ENCODE measurements at regions not wholly inside any gene's neighbourhood (a gene's known extent, or its start where the extent isn't known, plus 50 kb on each side); places are given as distances from the start of the nearest gene placed in this dataset.
"Not testable (repeated sequence)": the region's sequence is repeated elsewhere in the genome, so short reads cannot be mapped to it uniquely, and the experiment has no call there.

DNA sequence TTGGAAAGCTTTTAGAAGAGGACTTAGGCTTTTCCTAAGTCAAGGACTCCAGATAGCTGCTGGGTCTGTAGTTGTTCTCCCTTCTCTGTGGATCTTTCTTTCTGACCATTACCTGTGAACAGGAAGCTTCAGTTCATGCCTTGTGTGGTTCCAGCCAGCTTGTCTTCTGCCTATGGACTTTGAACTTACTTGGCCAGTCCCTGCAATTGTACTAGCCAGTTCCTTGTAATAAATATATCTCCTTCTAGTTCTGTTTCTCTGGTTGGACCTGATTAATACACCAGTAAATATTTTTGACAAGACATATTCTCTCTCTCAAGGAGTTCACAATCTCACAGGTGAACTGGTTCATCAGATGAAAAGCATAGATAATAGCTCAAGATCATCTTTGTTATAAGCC, 341.3 kb upstream of the DPPA4 start:
- no peak for DNase-seq

DNA sequence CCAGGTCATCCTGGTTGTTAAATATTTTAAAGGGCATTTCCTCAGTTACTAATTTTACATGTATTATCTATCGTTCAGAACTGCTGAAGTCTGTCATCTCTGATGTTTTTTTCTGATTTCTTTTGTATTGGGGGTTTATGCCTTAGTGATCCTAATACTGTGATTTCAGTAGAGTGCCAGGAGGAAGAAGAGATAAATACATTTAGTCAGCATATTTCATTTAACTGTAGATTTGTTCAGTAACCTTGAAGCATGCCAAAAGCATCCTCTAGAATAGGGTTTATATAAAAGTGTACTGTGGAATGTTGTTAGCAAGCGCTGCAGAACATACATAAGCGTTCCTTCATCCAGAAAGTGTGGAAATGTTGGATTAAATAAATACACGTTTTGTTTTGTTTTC, 342.3 kb upstream of the DPPA4 start:
- no peak for DNase-seq

DNA sequence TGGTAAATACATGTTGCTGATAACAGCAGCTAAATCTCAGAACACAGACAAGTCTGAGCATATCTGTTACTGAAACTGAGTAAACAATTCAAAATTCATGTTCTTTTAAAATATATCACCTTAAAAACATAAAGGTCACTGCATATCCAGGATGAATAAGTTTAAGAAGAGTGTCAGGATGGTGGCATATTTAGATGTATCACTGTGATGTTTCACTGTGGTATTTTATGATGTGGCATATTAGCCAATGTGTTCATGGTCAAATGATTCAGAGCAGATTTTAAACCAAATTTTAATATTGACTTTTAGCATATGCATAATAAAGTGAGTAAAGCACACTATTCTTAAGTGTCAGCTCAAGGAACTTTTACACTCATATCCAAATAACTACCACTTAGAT, 346.4 kb upstream of the DPPA4 start:
- DNase-seq: no peak

DNA sequence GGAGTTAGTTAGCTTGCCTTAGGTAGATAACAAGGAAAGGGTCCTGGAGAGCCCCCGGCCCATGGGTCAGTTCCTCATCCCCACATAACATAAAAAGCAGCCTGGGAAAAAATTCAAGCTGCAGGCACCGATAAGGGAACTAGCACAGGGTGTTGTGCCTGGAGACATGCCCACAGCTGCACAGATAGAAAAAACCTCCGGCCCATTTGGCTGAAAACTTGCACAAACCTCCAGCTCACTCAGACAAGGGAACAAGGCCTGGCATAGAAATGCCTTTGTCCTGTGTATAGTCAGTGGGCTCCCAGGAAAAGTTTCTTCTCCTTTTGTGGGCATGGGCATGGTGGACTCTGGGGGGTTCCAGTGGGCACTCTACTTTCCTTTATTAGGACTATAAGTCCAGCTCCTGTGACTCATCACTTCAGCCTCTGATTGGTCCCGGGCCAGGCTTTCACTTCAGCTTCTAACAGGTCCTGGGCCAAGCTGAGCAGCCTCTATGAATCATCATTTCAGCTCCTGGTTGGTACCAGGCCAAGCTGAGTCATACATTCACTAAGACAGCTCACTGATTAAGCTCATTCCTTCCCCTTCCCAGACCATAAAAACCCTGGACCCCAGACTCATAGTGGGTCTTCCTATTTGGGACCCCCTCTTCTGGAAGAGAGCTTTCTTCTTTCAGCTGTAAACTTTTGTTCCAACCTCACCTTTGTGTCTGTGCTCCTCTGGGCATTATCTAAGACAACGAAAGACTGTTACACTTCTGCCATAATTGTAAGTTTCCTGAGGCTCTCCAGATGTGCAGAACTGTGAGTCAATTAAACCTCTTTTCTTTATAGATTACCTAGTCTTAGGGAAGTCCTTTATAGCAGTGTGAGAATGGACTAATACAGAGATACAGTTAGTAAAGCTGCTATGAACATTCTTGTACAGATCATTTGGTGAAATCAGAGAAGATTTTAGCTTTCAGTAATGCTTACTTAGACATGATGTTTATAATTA, 348.0 kb upstream of the DPPA4 start:
- DNase-seq: no peak

DNA sequence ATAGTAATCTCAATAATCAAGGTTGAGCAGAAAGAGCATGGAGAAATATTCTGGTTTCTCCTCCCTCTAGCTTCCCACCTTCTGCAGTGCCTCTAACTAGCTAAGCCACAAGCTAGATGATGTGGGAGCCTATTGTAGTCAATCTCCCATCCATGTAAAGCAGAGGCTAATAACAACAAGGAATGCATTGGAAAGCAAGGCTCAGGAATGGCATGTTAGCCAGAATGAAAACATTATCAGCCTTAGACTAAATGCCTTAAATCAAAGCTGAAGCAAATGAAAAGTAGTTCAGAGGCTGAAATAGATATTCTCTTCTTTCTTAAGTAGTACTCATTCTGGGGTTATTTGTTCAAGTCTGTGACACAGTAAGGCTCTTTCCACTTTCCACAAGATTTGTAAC, 350.3 kb upstream of the DPPA4 start:
- DNase-seq: no peak

DNA sequence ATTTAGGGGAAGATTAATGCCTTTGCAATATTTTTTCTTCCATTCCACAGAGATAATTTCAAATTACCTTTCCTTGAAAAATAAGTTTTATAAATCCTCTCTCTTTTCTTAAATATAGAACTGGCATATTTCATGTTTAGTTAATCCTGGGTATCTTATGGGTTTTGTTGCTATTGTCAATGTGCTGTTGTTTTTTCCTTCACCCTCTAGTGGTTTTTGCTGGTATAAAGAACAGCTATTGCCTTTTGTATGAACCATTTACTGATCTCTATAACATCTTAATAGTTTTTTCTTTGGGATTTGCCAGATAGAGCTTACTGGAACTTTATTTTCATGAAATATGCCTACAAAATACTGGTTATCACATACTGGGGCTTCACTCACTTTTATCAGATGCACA, 359.6 kb upstream of the DPPA4 start:
- DNase-seq: no peak

DNA sequence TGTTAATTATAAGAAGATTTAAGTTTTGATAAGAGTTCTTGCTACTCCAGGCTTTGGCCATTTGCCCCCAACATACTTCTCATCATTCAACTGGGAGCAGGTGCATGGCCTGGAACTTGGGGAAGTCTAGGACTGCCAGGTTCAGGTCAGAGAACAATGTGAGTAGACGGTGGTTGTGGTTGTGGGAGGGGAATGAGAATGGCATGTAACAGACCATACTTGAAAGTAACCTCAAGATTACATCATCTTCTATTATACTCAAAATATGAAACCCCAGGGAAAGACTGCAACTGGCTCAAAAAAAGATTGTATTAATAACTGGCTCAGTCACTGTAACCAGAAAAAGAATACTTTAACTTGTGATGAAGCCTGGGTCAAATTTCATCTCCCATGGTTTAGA, 364.9 kb upstream of the DPPA4 start:
- DNase-seq: peak; percentile 20

DNA sequence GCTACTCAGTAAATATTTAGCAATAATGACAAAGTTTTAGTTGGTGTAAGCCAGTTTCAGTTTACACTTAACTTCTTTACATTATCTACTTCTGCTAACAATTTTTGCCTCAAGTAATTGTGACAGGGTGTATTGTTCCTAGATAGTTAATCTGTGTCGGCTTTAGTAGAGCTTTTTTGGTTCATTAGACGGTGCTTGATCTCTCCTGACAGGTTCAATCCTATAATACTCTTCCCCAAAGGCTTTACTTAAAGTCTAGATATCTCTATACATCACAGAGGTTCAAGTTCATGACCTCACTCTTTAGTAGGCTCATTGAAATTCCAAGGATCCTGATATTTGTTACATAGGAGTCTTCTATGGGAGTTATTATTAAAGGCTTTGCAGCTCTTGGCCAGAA, 365.6 kb upstream of the DPPA4 start:
- no peak for DNase-seq

DNA sequence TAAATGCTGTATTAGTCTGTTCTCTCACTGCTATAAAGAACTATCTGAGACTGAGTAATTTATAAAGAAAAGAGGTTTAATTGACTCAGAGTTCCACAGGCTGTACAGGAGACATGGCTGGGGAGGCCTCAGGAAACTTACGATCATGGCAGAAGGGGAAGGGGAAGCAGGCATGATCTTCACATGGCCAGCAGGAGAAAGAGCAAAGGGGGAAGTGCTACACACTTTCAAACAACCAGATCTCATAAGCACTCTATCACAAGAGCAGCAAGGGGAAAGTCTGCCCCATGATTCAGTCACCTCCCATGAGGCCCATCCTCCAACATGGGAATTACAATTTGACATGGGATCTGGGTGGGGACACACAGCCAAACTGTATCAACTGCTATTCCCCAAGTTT, 367.8 kb upstream of the DPPA4 start:
- DNase-seq: not testable (repeated sequence)

DNA sequence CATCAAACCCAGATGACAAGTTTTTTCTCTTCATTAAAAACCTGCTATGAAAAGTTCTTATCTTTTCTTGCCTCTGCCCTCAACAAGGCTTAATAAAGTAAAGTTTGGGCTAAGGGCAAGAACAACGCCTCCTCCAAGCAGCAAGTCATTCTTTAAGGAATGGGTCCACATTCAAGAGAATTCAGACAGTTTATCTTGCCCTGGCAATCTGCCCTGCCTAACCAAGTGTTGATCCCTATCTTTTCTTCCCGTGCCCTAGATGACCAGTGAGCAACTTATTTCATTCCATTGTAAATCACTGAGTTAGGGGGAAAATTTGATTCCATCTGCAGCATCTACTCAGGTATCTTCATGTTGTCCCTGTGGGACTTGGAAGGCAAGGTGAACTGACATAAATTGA, 370.3 kb upstream of the DPPA4 start:
- no peak for DNase-seq

DNA sequence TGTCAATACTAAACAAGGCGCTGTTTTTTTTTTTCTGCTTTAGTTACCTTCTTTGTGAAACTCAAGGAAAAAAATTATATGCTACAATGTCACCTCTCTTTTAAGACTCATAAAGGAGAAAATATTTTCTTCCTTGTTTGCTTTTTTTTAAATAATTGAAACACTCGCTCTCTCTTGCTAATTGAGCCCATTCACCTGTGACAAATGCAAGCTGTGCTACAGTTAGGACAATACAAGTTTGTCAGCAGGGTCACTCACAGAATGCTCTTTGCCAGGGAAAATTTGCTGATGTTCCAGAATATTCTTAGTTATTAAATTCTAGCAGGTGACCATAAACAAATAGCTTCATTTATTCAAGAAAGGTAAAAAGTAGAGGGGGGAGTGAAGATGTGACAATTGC, 375.9 kb upstream of the DPPA4 start:
- DNase-seq: no peak

DNA sequence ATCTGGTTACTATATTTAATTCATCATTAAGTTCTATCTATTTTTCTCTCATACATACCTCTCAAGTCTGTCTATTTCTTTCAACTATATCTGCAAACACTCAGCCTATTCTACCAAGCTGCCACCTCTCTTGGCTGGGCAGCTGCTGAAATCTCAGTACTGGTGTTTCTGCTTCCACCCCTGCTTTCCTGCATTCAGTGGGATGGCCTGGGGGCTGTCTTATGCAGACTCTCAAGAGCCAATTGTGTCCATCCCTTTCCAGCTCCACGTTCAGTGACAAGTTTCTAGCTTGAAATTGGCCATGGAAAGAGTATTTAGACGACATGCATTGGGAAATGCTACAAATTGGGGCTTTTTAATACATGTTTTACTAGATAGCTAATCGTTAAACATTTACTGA, 378.4 kb upstream of the DPPA4 start:
- DNase-seq: no peak

DNA sequence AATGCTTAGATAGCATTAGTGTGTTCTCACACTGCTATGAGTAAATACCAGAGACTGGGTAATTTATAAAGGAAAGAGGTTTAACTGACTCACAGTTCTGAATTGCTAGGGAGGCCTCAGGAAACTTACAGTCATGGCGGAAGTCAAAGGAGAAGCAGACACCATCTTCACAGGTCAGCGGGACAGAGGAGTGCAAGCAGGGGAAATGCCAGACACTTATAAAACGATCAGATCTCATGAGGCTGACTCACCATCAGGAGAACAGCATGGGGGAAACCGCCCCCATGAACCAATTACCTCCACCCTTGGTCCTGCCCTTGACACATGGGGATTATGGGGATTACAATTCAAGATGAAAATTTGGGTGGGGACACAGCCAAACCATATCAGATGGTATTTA, 381.5 kb upstream of the DPPA4 start:
- DNase-seq: no peak

DNA sequence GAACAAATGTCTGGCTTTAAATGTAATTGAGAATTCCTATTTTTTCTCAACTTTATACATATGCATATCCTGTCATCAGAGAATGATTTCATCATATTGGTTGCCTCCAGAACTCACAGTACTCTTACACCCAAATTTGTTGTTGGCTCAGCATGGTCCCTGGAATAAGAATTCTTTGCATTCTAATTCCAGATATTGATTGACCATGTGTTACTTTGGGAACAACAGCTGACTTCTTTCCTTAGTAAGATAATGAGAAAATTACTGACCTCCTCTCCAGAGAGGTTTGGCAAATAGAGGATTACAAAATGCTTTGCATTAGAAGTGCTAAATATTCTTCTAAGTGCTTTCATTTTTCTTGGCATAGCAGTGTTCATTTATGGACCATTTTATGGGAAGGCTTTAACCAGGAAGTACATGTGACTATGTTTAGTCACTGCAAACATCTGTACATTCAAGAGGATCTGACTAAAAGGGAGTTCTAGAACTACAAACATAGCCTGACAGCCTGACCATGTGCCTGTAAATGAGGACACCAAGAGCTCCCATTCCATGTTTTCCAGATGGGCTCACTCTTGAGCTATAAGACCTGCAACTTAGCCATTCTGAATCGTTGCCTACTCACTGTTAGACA, 391.6 kb upstream of the DPPA4 start:
- DNase-seq: no peak

DNA sequence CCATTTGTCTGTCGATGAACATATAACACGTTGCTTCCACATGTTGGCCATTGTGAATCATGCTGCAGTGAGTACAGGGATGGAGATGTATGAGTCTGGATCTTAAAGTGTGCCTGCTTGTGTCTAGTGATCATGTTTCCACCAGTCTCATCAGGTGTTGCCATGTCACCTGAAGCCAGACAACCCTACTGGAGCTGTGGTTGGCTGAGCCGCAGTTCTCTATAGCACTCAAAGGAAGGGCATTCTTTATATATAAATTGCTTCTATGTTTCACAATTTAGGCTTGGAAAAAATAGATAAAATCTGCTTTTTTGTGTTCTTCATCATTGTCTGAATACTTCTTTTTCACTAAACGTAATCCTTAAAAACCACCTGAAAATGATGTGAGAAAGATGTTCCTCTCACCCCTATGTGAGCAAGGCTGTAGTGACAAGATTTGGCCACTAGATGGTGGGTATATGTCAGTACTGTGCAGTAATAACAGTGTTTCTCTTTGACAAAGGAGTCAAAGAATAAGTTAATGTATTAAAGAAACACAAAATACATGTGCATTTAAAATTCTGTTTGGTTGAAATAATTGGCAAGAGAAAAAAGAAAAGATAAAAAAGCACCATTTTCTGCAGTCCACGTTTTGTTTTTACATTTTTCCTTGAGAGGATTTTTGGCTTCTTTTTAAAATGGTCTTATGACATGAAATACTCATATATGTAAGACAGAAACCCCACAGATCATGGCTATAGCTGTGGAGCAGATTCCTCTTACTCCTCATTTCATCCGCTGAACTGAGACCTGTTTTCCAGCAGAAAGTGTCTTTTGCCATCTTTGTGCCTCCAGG, 394.5 kb upstream of the DPPA4 start:
- DNase-seq: peak; percentile 68

DNA sequence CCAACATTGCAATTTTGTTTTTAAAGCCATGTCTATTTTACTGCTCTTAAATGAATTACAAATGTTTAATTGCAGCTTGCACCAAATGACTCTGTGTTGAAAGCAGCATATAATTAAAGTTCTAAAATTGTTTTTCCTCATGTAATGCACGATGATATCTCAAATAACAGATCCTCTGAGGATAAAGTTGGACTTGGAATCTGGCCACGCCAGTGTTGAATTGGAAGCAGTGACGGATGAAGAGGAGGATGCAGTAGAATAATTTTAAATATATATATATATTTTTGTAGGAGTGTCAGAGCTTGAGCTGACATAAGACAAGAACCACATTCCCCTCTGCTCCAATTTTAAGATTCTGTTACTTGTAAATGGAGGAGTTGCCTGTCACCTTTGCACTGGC, 406.6 kb upstream of the DPPA4 start:
- DNase-seq: no peak

DNA sequence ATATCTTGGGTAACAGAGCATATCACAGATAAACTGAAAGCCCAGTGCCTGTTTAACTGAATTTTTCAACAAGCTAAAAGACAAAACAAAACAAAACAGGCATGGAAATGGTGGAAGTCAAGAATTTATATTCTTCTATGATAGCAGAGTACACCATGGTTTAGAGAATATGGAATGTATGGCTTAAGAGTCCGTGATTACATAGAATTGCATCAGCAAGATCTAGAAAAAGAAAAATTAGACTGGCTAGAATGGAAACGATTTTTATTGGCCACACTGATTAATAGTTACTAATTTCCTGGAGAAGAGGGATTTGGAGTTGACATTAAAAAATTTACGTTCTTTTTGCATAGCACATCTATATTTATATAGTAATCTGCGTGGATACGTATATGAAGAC, 435.2 kb upstream of the DPPA4 start:
- DNase-seq: no peak

DNA sequence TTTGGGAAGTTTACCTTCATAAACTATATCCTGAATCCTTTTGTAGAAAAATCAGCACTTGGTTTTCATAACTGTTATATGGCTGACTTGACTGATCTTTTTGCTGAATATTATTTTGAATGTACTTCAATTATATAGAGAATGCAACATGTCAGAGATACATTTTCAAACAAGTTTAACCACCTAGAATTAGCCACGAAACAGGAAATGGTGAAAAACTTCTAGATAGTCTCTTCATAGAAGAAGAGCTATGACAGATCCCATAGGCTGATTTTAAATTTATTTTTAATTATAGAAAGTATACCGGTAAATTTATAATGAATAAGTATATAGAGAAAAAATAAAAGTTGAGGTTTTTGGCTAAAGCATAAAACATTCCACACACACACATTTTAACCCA, 436.8 kb upstream of the DPPA4 start:
- no peak for DNase-seq

DNA sequence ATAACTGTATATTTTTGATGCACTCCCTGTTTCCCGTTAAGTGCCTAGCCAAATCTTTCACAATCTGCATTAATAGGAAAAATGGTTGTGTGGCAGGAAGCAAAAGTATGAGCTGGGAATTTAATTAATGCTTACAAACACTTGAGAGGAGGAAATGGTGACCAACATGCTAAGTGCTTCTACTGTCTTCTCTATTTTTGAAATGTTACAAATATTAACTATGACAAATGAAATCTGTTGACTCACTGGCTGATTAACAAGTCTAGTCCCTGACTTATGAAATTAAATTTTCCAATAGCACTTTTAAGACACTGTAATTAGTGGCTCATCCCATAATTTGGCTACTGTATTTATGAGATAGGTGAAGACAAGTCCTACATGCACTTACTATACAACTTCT, 446.9 kb upstream of the DPPA4 start:
- no peak for DNase-seq

DNA sequence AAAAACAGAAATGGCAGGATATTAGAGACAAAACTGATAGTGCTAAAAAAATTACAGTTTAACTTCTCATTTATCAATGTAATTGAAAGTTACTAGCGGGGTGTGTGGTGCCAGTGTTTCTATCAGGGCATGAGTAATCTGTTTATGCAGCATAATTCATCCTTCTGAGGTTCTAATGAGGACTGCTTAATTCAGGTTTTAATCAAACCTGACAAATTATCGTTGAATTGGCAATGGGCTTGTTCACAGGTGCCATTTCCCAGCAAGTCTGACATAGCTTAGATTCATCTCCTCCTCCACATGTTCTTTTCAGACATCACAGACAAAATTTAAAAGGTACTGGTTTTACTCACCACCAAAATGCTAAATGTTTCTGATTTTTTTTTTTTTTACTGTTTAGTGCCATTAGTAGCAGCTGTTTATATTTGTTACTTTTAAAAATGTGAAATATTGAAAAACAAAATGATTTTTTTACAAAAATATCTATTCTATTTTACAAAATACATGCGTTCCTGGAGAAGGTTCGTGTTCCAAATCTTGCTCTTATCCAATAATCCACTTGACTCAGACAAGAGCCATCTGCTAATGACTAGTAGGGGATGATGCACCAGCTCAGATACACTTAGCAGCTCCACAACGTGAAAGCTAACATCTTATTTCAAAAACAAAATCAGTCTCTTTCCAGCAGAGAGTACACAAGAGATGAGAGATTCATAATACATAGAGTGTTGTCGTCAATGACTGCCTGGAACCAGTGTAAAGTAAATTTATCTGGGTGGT, 447.7 kb upstream of the DPPA4 start:
- no peak for DNase-seq

DNA sequence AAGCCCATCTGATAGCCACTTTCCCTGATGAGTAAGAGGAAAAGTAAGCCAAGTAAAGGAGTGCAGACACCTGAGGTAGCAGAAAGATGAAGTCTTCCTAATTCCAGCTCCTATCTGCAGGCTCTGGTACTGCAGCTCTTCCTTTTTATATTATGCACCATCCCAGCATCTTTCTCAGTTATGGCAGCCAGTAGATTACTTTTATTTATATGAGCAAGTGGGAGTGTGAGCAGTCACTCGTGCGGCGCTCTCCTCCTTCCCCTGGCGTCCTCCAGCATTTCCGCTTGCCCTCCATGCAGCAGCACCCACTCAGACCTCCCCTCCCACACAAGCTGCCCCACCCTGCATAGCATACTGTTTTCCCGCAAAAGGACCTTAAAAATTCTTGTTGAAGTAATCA, 465.9 kb upstream of the DPPA4 start:
- no peak for DNase-seq

DNA sequence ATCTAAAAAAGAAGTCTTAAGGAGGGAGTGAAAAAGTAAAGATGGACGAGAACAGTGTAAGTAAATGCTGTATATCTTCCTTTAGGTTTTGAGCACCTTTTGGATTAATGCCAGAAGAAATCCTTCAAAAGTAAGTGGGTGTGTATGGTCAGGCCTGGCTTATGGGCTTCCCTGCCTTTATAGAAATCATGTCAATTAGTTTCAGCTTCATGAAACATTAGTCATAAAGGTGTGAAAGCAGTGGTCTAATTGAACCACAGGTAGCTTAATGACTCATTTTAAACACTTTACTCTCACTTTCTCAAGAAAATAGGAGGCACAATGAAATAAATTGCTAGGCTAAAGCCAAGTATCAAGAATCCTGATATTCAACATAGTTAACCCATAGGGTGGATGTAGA, 467.4 kb upstream of the DPPA4 start:
- no peak for DNase-seq

DNA sequence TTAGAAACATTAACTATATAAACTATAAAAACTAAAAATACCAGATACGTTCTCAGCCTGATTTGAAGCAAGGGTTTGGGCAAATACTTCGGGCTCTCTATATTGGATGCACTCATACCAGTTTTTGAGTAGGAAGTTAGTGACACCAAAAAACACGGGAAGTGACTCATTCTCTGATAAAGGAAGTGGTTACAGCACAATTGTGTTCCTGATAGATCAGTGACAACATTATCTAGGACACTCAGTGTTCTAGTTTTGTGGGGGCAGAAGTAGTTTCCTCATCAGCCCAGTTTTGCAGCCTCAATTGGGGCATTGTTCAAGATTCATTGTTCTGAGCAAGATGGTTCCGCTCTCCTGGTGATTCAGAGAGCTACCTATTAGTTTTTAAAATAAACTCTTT, 469.6 kb upstream of the DPPA4 start:
- DNase-seq: peak; percentile 37
